SIG-M5 treated with dmso at 0.1 percent for 504 hours (cell line): ENCODE measurements at regions not wholly inside any gene's neighbourhood (a gene's known extent, or its start where the extent isn't known, plus 50 kb on each side); places are given as distances from the start of the nearest gene placed in this dataset.

Experiments used
- DNase-seq: peaks from one replicate; lab custom pipeline; 2025; ENCODE audit not compliant: unreplicated experiment; lab: John Stamatoyannopoulos, UW

- DNase-seq = no peak
These were observed 115.5 kb upstream of the SH3BP4 start for GRCh38 chr2:234836271-234836670.

GRCh38 chr2:234835738-234836137 is 116.1 kb upstream of the SH3BP4 start:
- no peak for DNase-seq

- DNase-seq = no peak
These were observed 117.4 kb upstream of the SH3BP4 start for GRCh38 chr2:234834228-234834923.

GRCh38 chr2:234830853-234831252 is 121.0 kb upstream of the SH3BP4 start:
- no peak for DNase-seq

- no peak for DNase-seq
These were observed 122.8 kb upstream of the SH3BP4 start for GRCh38 chr2:234829074-234829455.

- no peak for DNase-seq
These were observed 123.3 kb upstream of the SH3BP4 start for GRCh38 chr2:234828382-234829073.

- no peak for DNase-seq
These were observed 124.5 kb upstream of the SH3BP4 start for GRCh38 chr2:234827096-234827860.

- no peak for DNase-seq
These were observed 125.1 kb upstream of the SH3BP4 start for GRCh38 chr2:234826681-234827080.

GRCh38 chr2:234825616-234826015 is 126.2 kb upstream of the SH3BP4 start:
- DNase-seq = no peak

GRCh38 chr2:234823877-234824376 is 127.9 kb upstream of the SH3BP4 start:
- DNase-seq = no peak

GRCh38 chr2:234823196-234823876 is 128.5 kb upstream of the SH3BP4 start:
- no peak for DNase-seq

- no peak for DNase-seq
These were observed 129.8 kb upstream of the SH3BP4 start for GRCh38 chr2:234821946-234822475.

GRCh38 chr2:234818937-234819336 is 132.9 kb upstream of the SH3BP4 start:
- DNase-seq = no peak

- DNase-seq = no peak
These were observed 135.3 kb upstream of the SH3BP4 start for GRCh38 chr2:234816491-234816890.

GRCh38 chr2:234816056-234816455 is 135.8 kb upstream of the SH3BP4 start:
- no peak for DNase-seq

GRCh38 chr2:234814374-234814773 is 137.4 kb upstream of the SH3BP4 start:
- no peak for DNase-seq

- DNase-seq = no peak
These were observed 139.0 kb upstream of the SH3BP4 start for GRCh38 chr2:234812851-234813250.

- DNase-seq = no peak
These were observed 142.9 kb upstream of the SH3BP4 start for GRCh38 chr2:234808907-234809306.

GRCh38 chr2:234806818-234807217 is 145.0 kb upstream of the SH3BP4 start:
- DNase-seq = no peak

GRCh38 chr2:234805836-234806235 is 146.0 kb upstream of the SH3BP4 start:
- DNase-seq = no peak

GRCh38 chr2:234804704-234805103 is 147.1 kb upstream of the SH3BP4 start:
- no peak for DNase-seq
